A549 (cell line): ENCODE measurements at regions not wholly inside any gene's neighbourhood (a gene's known extent, or its start where the extent isn't known, plus 50 kb on each side); places are given as distances from the start of the nearest gene placed in this dataset.

Source experiments
- ATAC-seq, 2 experiments: fragments of 200-7000 bp in 1 of 2; fragments of >200 bp in 1 of 2; cut with Nextera tagmentation in 1 of 2; cut with Tn5 transposase in 1 of 2; 3 replicates each; pipeline versions ENCODE4 v1.8.0 to v1.9.1; 2018 to 2020; ENCODE audit warnings: mild to moderate bottlenecking in 1 of 2, moderate library complexity in 1 of 2
- CTCF ChIA-PET: fragments of 300-600 bp; sonication (Branson Sonifier 250); formaldehyde crosslinking; extraction: SDS; loops from one replicate; lab custom pipeline; 2021; ENCODE audit warnings: antibody characterized with exemption, inconsistent platforms; lab: Yijun Ruan, JAX
- POLR2A ChIA-PET: fragments of 350-600 bp; formaldehyde crosslinking; extraction: SDS; loops from one replicate; lab custom pipeline; 2021; ENCODE audit warnings: antibody characterized with exemption, inconsistent platforms; lab: Yijun Ruan, JAX
- DNase-seq, 2 experiments: peaks; one replicate each; pipeline versions ENCODE4 v3.0.0 to v3.0.0-alpha.2; 2011 to 2016; ENCODE audit warnings: low read depth in 1 of 2, low spot score in 1 of 2
- FAIRE-seq: peaks from 2 replicates; lab custom pipeline; 2011; peaks lifted over from hg19 to GRCh38; lab: Jason Lieb, UNC
- H3K27ac ChIP-seq, 2 experiments: fragments of >200 bp; sonication (Bioruptor Twin); formaldehyde crosslinking; 3 replicates each; pipeline ENCODE4 v1.5.1; 2016 to 2017
- H3K4me1 ChIP-seq: fragments of >200 bp; sonication (Bioruptor Twin); formaldehyde crosslinking; 3 replicates; pipeline ENCODE4 v1.6.1; 2016
- H3K4me2 ChIP-seq: fragments of >200 bp; sonication (Bioruptor Twin); formaldehyde crosslinking; 3 replicates; pipeline ENCODE4 v1.6.1; 2016
- H3K4me3 ChIP-seq: fragments of >200 bp; sonication (Bioruptor Twin); formaldehyde crosslinking; 3 replicates; pipeline ENCODE4 v1.5.1; 2016
- H3K9me3 ChIP-seq: fragments of >200 bp; sonication (Bioruptor Twin); formaldehyde crosslinking; 3 replicates; pipeline ENCODE4 v1.6.1; 2016
- EP300 ChIP-seq, 2 experiments: fragments of >200 bp; sonication (Bioruptor Twin); formaldehyde crosslinking; IDR thresholded peaks; 2 replicates in 1 of 2; 3 replicates in 1 of 2; pipeline ENCODE4 v1.6.1; 2016 to 2017
- ESRRA ChIP-seq: fragments of 150-350 bp; IDR thresholded peaks from 2 replicates; pipeline ENCODE4 v1.6.1; 2014; ENCODE audit warnings: mild to moderate bottlenecking, low read length, borderline replicate concordance
- FOSL2 ChIP-seq, 2 experiments: fragments of 450-650 bp in 1 of 2; fragments of >200 bp in 1 of 2; sonication (Bioruptor Twin) in 1 of 2; formaldehyde crosslinking; IDR thresholded peaks; 2 replicates each; pipeline versions ENCODE4 v1.5.0 to v1.6.1; 2016 to 2020; ENCODE audit warnings: mild to moderate bottlenecking in 1 of 2, moderate library complexity in 1 of 2
- FOXS1 ChIP-seq: fragments of 250-450 bp; sonication (Bioruptor Pico); IDR thresholded peaks from 2 replicates; pipeline ENCODE4 v1.5.0; 2020; ENCODE audit warnings: mild to moderate bottlenecking, moderate library complexity
- GATA3 ChIP-seq: IDR thresholded peaks from 2 replicates; pipeline ENCODE4 v1.6.1; 2012; ENCODE audit warnings: borderline replicate concordance
- JUN ChIP-seq, 2 experiments: fragments of >200 bp; sonication (Bioruptor Twin); formaldehyde crosslinking; IDR thresholded peaks; 2 replicates in 1 of 2; 3 replicates in 1 of 2; pipeline ENCODE4 v1.6.1; 2016 to 2017
- JUNB ChIP-seq: fragments of >200 bp; sonication (Bioruptor Twin); formaldehyde crosslinking; IDR thresholded peaks from 2 replicates; pipeline ENCODE4 v1.6.1; 2016
- MAFK ChIP-seq: fragments of 450-650 bp; IDR thresholded peaks from 2 replicates; pipeline ENCODE4 v1.6.1; 2014; ENCODE audit not compliant: partially characterized antibody
- MAZ ChIP-seq: fragments of 150-350 bp; IDR thresholded peaks from 2 replicates; pipeline ENCODE4 v1.6.1; 2014; ENCODE audit warnings: antibody characterized with exemption, low read depth, low read length, borderline replicate concordance
- NFE2L2 ChIP-seq: fragments of 150-350 bp; conservative IDR thresholded peaks from 2 replicates; pipeline ENCODE4 v1.6.1; 2014; ENCODE audit warnings: low read length
- NPAS2 ChIP-seq: fragments of 250-450 bp; sonication (Bioruptor Pico); IDR thresholded peaks from 2 replicates; pipeline ENCODE4 v1.8.0; 2022; ENCODE audit warnings: mild to moderate bottlenecking, moderate library complexity, borderline replicate concordance
- RAD21 ChIP-seq, 2 experiments: fragments of >200 bp in 1 of 2; sonication (Bioruptor Twin) in 1 of 2; formaldehyde crosslinking in 1 of 2; IDR thresholded peaks in 1 of 2; conservative IDR thresholded peaks in 1 of 2; 2 replicates in 1 of 2; 3 replicates in 1 of 2; pipeline ENCODE4 v1.6.1; 2012 to 2018; ENCODE audit warnings: inconsistent platforms in 1 of 2
- SMC3 ChIP-seq: fragments of >200 bp; sonication (Bioruptor Twin); formaldehyde crosslinking; IDR thresholded peaks from 3 replicates; pipeline ENCODE4 v1.6.1; 2018; ENCODE audit warnings: inconsistent platforms
- SREBF2 ChIP-seq: fragments of 450-650 bp; IDR thresholded peaks from 2 replicates; pipeline ENCODE4 v1.6.1; 2014; ENCODE audit warnings: mild to moderate bottlenecking, moderate library complexity
- TFCP2L1 ChIP-seq: fragments of 250-450 bp; sonication (Bioruptor Pico); IDR thresholded peaks from 2 replicates; pipeline ENCODE4 v1.5.0; 2021; ENCODE audit warnings: mild to moderate bottlenecking
- ZNF302 ChIP-seq: fragments of 250-450 bp; sonication (Bioruptor Pico); IDR thresholded peaks from 2 replicates; pipeline ENCODE4 v1.9.0; 2021; ENCODE audit warnings: inconsistent platforms, mild to moderate bottlenecking, moderate library complexity
- ZSCAN20 ChIP-seq: fragments of 250-450 bp; sonication (Bioruptor Pico); IDR thresholded peaks from 2 replicates; pipeline ENCODE4 v1.8.0; 2022; ENCODE audit warnings: mild to moderate bottlenecking, moderate library complexity
- WGBS: methylation state at CpG from one replicate; pipeline ENCODE4 v1.1.6; 2017; ENCODE audit errors: missing lambda C conversion rate; 5-methylcytosine and 5-hydroxymethylcytosine counted together
- TF ChIP-seq, protein P1 (sequence below): IDR thresholded peaks from 2 replicates; pipeline ENCODE4 v1.6.1; 2012
- TF ChIP-seq, protein P2 (sequence below): fragments of >200 bp; sonication (Bioruptor Twin); formaldehyde crosslinking; IDR thresholded peaks from 3 replicates; pipeline ENCODE4 v1.5.1; 2016
- TF ChIP-seq, protein P3 (sequence below): fragments of 200-600 bp; sonication (generic); IDR thresholded peaks from 2 replicates; pipeline ENCODE4 v1.6.1; 2016; ENCODE audit warnings: antibody characterized with exemption, mild to moderate bottlenecking, moderate library complexity
- TF ChIP-seq, protein P4 (sequence below): IDR thresholded peaks from 2 replicates; pipeline ENCODE4 v1.6.1; 2012

DNA sequence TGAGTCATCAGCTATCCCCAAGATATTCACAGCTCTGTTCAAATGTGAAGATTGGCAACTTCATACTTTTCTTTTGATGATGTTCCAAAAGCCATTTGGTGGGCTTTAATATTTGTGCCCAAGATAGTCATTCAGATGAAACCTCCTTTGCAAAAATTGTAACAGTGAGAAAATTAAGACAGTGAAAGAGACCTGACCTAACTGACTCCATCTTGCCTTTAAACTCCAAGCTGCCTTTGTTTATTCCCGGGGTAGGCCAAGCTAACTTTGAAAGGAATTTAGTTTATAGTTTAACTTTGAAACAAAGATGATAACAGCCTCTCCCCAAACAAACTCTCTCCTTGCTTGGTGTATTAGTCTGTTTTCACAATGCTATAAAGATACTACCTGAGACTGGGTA lies 221.1 kb downstream of the KTN1 start:
- POLR2A ChIA-PET = no interaction called here
- no peak overlapping the region for H3K4me2 ChIP-seq
- TF ChIP-seq JUNB (no peak), ZSCAN20 (CRISPR knock-in tag) (0 out of 2 replicates have a peak, but pooled peaks have one; percentile 32)
- TF ChIP-seq, all 56 proteins: peak for 1
- 0 out of 6 replicates have a peak overlapping the region, but pooled peaks of 1 of the 2 experiments have one; percentile 7 for H3K27ac ChIP-seq
- no peak overlapping the region for H3K4me3 ChIP-seq
- FAIRE-seq (no peak), ATAC-seq (no peak), DNase-seq (no peak)
- WGBS = 0% methylated on average over 1 of the region's 1 CpG
- H3K9me3 ChIP-seq = peaks cover 10% of the 10 kb centered on the region; the same call in 1 of the 3 replicates
- peaks cover 23% of the 10 kb centered on the region for H3K4me1 ChIP-seq
- CTCF ChIA-PET = no interaction called here

DNA sequence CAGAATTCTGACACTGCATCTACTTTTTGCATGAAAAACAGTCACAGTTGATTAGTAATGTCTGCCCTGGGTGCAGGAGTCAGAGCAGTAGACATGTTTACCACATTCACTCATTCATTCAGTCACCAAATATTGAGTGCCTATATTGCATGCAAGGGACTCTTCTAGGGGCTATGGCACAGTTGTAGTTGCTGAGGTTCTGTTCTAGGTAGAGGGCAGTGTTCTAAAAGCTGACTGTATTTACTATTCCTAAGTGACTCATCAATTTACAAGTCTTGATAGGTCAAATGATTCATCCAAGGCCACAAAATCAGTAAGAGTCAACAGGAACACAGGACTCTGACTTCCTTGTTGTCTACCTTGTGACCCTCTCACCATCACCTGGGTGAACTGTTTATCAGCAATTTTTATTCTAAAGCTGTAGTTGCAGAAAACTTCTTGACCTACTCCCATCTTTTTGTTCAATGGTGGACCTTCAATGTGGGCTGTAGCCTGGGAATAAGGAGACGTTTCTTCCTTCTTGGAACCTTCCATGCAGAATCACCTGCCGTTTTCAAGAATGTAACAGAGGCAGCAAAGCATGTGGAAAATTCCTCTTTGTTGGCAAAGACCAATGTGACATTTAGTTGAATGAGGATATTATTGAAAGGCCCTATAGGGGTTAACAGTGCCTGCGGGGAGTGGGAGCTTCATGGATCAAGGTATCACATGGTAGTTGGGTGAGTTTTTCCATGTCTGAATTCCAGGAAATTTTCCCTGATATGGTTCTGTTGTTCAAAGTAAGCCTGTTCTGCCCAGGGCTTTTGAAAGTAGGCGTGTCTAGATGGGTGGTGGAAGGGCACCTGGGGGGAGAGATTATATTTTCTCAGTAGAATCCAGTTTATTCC lies 223.2 kb downstream of the KTN1 start:
- ChIA-PET POLR2A (no interaction called here), CTCF (interaction anchor here (0.8 to 1.9 kb wide), 6 partner anchors 9 to 537 kb away, joined by 3 to 6 read pairs (median 3); no protein-coding TSS in a partner anchor)
- DNase-seq = peak; percentile 54 to 87
- peak overlapping the region; percentile 61 to 68 for H3K27ac ChIP-seq
- H3K9me3 ChIP-seq = peaks cover 10% of the 10 kb centered on the region; the same call in 1 of the 3 replicates
- peak overlapping the region; percentile 47 for H3K4me2 ChIP-seq
- WGBS = 60% methylated on average over 4 of the region's 4 CpGs
- no peak overlapping the region for H3K4me3 ChIP-seq
- peak; percentile 59 for FAIRE-seq
- H3K4me1 ChIP-seq = peaks cover 37% of the 10 kb centered on the region
- TF ChIP-seq NFE2L2 (peak; percentile 90), FOSL2 (IDR thresholded peaks at IDR 0.05) (peak; percentile 97), FOSL2 (CRISPR knock-in tag; IDR thresholded peaks at IDR 0.05) (peak; percentile 99), SMC3 (peak; percentile 55), NPAS2 (CRISPR knock-in tag) (no peak), JUN (IDR thresholded peaks at IDR 0.05) (0 out of 5 replicates have a peak, but pooled peaks of 1 of the 2 experiments have one; percentile 31), SREBF2 (no peak), ZNF302 (0 out of 2 replicates have a peak, but pooled peaks have one; percentile 55), MAZ (no peak), ESRRA (peak; percentile 62; the same call in 1 of the 2 replicates), GATA3 (peak; percentile 61; the same call in 1 of the 2 replicates), EP300 (IDR thresholded peaks at IDR 0.05) (peak in 1 of 2 experiments; percentile 40; a peak in 1 of 5 replicates), RAD21 (conservative IDR thresholded peaks at IDR 0.05 in 1 of 2, IDR thresholded peaks at IDR 0.05 in 1 of 2) (peak; percentile 52 to 62), TFCP2L1 (no peak), MAFK (peak; percentile 98), FOXS1 (CRISPR knock-in tag) (no peak), JUNB (peak; percentile 91)
- TF ChIP-seq, protein P1, sequence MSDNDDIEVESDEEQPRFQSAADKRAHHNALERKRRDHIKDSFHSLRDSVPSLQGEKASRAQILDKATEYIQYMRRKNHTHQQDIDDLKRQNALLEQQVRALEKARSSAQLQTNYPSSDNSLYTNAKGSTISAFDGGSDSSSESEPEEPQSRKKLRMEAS = peak; percentile 28; the same call in 1 of the 2 replicates
- TF ChIP-seq, protein P2, sequence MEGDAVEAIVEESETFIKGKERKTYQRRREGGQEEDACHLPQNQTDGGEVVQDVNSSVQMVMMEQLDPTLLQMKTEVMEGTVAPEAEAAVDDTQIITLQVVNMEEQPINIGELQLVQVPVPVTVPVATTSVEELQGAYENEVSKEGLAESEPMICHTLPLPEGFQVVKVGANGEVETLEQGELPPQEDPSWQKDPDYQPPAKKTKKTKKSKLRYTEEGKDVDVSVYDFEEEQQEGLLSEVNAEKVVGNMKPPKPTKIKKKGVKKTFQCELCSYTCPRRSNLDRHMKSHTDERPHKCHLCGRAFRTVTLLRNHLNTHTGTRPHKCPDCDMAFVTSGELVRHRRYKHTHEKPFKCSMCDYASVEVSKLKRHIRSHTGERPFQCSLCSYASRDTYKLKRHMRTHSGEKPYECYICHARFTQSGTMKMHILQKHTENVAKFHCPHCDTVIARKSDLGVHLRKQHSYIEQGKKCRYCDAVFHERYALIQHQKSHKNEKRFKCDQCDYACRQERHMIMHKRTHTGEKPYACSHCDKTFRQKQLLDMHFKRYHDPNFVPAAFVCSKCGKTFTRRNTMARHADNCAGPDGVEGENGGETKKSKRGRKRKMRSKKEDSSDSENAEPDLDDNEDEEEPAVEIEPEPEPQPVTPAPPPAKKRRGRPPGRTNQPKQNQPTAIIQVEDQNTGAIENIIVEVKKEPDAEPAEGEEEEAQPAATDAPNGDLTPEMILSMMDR = peak; percentile 51
- TF ChIP-seq, protein P3, sequence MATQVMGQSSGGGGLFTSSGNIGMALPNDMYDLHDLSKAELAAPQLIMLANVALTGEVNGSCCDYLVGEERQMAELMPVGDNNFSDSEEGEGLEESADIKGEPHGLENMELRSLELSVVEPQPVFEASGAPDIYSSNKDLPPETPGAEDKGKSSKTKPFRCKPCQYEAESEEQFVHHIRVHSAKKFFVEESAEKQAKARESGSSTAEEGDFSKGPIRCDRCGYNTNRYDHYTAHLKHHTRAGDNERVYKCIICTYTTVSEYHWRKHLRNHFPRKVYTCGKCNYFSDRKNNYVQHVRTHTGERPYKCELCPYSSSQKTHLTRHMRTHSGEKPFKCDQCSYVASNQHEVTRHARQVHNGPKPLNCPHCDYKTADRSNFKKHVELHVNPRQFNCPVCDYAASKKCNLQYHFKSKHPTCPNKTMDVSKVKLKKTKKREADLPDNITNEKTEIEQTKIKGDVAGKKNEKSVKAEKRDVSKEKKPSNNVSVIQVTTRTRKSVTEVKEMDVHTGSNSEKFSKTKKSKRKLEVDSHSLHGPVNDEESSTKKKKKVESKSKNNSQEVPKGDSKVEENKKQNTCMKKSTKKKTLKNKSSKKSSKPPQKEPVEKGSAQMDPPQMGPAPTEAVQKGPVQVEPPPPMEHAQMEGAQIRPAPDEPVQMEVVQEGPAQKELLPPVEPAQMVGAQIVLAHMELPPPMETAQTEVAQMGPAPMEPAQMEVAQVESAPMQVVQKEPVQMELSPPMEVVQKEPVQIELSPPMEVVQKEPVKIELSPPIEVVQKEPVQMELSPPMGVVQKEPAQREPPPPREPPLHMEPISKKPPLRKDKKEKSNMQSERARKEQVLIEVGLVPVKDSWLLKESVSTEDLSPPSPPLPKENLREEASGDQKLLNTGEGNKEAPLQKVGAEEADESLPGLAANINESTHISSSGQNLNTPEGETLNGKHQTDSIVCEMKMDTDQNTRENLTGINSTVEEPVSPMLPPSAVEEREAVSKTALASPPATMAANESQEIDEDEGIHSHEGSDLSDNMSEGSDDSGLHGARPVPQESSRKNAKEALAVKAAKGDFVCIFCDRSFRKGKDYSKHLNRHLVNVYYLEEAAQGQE = no peak
- TF ChIP-seq, protein P4, sequence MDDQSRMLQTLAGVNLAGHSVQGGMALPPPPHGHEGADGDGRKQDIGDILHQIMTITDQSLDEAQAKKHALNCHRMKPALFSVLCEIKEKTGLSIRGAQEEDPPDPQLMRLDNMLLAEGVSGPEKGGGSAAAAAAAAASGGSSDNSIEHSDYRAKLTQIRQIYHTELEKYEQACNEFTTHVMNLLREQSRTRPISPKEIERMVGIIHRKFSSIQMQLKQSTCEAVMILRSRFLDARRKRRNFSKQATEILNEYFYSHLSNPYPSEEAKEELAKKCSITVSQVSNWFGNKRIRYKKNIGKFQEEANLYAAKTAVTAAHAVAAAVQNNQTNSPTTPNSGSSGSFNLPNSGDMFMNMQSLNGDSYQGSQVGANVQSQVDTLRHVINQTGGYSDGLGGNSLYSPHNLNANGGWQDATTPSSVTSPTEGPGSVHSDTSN = no peak
- peak; percentile 90 to 93 for ATAC-seq
